ENCODE measurements at regions not wholly inside any gene's neighbourhood (a gene's known extent, or its start where the extent isn't known, plus 50 kb on each side); places are given as distances from the start of the nearest gene placed in this dataset.

DNA sequence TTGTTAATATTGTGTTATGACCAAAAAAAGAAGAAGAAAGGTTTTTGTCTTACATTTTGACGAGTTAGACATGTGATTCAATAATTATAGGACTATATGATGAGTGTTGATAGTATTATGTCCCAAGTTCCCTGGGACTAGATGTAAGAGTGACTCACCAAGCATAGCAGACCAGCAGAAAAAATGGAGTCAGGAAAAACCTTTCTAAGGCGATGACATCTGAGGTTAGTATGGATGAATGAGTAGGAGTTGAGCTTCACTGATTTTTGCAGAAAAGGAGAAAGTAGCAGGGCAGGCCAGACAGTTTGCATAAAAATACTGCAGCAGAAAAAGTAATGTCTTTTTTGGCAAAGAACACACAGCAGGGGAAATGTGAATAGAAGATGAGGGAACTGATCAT, 1041.3 kb upstream of the ADGRL4 start:
- Histone ChIP-seq H3K4me3 (ENCODE audit: low read depth in 1 of 3, low read length in 3 of 3) (no peak overlapping the region), H3K27me3 (ENCODE audit: control insufficient read depth in 4 of 4, insufficient read depth in 4 of 4, low read length in 3 of 4) (no peaks in the 10 kb centered on the region), H3K9ac (ENCODE audit: low read depth in 1 of 2, low read length in 2 of 2) (no peak overlapping the region), H3K9me3 (ENCODE audit: control insufficient read depth in 4 of 4, low read length in 3 of 4) (peaks cover 0 to 3% (median 1%) of the 10 kb centered on the region in 4 donors), H3K4me1 (ENCODE audit: control insufficient read depth in 4 of 4, insufficient read depth in 4 of 4, low read length in 3 of 4) (no peaks in the 10 kb centered on the region), H3K36me3 (ENCODE audit: control insufficient read depth in 4 of 4, insufficient read depth in 3 of 4, low read depth in 1 of 4, low read length in 3 of 4) (no peaks in the 10 kb centered on the region), H3K27ac (ENCODE audit: low read depth in 1 of 2, low read length in 2 of 2) (no peak overlapping the region)
- 79% methylated on average over 2 of the region's 2 CpGs for WGBS
- TF ChIP-seq TAF1 (conservative IDR thresholded peaks at IDR 0.05) (no peak), EGR1 (IDR thresholded peaks at IDR 0.05; ENCODE audit: low read depth in 2 of 2) (no peak), JUND (IDR thresholded peaks at IDR 0.05) (no peak), FOXA2 (IDR thresholded peaks at IDR 0.05) (no peak), HNF4A (conservative IDR thresholded peaks at IDR 0.05) (no peak), HNF4G (IDR thresholded peaks at IDR 0.05) (no peak), NR2F2 (IDR thresholded peaks at IDR 0.05) (no peak), RXRA (IDR thresholded peaks at IDR 0.05) (no peak), YY1 (IDR thresholded peaks at IDR 0.05) (no peak), FOXA1 (IDR thresholded peaks at IDR 0.05) (no peak), SP1 (IDR thresholded peaks at IDR 0.05) (no peak), RAD21 (IDR thresholded peaks at IDR 0.05) (no peak), GABPA (IDR thresholded peaks at IDR 0.05 in 1 of 2, conservative IDR thresholded peaks at IDR 0.05 in 1 of 2) (no peak)
- TF ChIP-seq, protein P1, sequence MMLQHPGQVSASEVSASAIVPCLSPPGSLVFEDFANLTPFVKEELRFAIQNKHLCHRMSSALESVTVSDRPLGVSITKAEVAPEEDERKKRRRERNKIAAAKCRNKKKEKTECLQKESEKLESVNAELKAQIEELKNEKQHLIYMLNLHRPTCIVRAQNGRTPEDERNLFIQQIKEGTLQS (IDR thresholded peaks at IDR 0.05) = no peak
- TF ChIP-seq, protein P2, sequence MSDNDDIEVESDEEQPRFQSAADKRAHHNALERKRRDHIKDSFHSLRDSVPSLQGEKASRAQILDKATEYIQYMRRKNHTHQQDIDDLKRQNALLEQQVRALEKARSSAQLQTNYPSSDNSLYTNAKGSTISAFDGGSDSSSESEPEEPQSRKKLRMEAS (IDR thresholded peaks at IDR 0.05) = no peak
- TF ChIP-seq, protein P3, sequence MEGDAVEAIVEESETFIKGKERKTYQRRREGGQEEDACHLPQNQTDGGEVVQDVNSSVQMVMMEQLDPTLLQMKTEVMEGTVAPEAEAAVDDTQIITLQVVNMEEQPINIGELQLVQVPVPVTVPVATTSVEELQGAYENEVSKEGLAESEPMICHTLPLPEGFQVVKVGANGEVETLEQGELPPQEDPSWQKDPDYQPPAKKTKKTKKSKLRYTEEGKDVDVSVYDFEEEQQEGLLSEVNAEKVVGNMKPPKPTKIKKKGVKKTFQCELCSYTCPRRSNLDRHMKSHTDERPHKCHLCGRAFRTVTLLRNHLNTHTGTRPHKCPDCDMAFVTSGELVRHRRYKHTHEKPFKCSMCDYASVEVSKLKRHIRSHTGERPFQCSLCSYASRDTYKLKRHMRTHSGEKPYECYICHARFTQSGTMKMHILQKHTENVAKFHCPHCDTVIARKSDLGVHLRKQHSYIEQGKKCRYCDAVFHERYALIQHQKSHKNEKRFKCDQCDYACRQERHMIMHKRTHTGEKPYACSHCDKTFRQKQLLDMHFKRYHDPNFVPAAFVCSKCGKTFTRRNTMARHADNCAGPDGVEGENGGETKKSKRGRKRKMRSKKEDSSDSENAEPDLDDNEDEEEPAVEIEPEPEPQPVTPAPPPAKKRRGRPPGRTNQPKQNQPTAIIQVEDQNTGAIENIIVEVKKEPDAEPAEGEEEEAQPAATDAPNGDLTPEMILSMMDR (IDR thresholded peaks at IDR 0.05; ENCODE audit: low read depth, low read length, missing input control) = no peak
- TF ChIP-seq, protein P4, sequence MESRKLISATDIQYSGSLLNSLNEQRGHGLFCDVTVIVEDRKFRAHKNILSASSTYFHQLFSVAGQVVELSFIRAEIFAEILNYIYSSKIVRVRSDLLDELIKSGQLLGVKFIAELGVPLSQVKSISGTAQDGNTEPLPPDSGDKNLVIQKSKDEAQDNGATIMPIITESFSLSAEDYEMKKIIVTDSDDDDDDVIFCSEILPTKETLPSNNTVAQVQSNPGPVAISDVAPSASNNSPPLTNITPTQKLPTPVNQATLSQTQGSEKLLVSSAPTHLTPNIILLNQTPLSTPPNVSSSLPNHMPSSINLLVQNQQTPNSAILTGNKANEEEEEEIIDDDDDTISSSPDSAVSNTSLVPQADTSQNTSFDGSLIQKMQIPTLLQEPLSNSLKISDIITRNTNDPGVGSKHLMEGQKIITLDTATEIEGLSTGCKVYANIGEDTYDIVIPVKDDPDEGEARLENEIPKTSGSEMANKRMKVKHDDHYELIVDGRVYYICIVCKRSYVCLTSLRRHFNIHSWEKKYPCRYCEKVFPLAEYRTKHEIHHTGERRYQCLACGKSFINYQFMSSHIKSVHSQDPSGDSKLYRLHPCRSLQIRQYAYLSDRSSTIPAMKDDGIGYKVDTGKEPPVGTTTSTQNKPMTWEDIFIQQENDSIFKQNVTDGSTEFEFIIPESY (IDR thresholded peaks at IDR 0.05) = no peak
- TF ChIP-seq, protein P5, sequence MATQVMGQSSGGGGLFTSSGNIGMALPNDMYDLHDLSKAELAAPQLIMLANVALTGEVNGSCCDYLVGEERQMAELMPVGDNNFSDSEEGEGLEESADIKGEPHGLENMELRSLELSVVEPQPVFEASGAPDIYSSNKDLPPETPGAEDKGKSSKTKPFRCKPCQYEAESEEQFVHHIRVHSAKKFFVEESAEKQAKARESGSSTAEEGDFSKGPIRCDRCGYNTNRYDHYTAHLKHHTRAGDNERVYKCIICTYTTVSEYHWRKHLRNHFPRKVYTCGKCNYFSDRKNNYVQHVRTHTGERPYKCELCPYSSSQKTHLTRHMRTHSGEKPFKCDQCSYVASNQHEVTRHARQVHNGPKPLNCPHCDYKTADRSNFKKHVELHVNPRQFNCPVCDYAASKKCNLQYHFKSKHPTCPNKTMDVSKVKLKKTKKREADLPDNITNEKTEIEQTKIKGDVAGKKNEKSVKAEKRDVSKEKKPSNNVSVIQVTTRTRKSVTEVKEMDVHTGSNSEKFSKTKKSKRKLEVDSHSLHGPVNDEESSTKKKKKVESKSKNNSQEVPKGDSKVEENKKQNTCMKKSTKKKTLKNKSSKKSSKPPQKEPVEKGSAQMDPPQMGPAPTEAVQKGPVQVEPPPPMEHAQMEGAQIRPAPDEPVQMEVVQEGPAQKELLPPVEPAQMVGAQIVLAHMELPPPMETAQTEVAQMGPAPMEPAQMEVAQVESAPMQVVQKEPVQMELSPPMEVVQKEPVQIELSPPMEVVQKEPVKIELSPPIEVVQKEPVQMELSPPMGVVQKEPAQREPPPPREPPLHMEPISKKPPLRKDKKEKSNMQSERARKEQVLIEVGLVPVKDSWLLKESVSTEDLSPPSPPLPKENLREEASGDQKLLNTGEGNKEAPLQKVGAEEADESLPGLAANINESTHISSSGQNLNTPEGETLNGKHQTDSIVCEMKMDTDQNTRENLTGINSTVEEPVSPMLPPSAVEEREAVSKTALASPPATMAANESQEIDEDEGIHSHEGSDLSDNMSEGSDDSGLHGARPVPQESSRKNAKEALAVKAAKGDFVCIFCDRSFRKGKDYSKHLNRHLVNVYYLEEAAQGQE (IDR thresholded peaks at IDR 0.05) = no peak
- DNase-seq (ENCODE audit: low spot score) = no peak

Data from liver (tissue), 8 donors.